H54 (cell line): ENCODE measurements at regions not wholly inside any gene's neighbourhood (a gene's known extent, or its start where the extent isn't known, plus 50 kb on each side); places are given as distances from the start of the nearest gene placed in this dataset.
"Not testable (repeated sequence)": the region's sequence is repeated elsewhere in the genome, so short reads cannot be mapped to it uniquely, and the experiment has no call there.

Experiments used
- DNase-seq: peaks from one replicate; pipeline ENCODE4 v3.0.0; 2011; ENCODE audit warnings: low spot score, mixed read lengths; ENCODE audit not compliant: insufficient read length
- FAIRE-seq: peaks from 3 replicates; lab custom pipeline; 2011; peaks lifted over from hg19 to GRCh38; lab: Jason Lieb, UNC
- POLR2A ChIP-seq: IDR thresholded peaks from 2 replicates; pipeline ENCODE4 v1.6.1; 2011; ENCODE audit warnings: low read depth, mild to moderate bottlenecking, low read length

DNA sequence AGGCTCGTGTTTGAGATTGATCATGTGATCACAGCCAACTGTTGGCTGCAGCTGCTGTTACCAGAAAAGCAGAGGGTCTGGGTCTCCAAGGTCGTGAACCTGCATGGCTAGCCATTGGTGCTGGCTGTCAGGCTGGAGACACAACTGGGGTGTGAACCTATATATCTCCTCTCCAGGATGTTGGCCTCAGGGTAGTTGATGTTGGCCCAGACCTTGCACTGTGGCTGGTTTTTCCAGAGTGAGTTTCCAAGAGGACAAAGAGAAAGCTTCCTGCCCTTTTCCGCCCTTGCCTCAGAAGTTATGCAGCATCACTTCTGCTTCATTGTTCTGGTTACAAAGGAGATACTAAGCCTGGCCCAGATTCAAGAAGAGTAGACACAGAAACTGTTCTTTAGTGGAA, 607.8 kb upstream of the HS3ST1 start:
- no peak for TF ChIP-seq POLR2A
- no peak for DNase-seq
- FAIRE-seq = no peak

DNA sequence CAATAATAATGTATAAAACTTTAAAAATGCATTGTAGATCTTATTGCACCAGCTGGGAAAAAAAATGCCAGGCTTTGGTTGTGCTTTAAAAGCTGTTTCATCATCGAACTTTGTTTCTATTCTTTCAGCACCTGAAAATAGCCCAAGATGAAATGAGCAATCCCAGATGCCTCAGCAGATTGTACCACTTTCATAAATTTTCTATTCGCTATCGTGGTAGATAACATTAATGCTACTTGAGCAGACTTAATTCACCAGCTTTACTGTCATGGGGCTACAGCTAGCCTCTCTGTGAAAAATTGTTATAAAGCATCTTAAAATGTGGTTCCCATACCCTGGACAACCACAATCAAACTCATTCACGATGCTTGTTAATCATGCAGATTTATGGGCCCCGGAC, 599.6 kb upstream of the HS3ST1 start:
- FAIRE-seq (no peak), DNase-seq (no peak)
- TF ChIP-seq POLR2A = no peak

DNA sequence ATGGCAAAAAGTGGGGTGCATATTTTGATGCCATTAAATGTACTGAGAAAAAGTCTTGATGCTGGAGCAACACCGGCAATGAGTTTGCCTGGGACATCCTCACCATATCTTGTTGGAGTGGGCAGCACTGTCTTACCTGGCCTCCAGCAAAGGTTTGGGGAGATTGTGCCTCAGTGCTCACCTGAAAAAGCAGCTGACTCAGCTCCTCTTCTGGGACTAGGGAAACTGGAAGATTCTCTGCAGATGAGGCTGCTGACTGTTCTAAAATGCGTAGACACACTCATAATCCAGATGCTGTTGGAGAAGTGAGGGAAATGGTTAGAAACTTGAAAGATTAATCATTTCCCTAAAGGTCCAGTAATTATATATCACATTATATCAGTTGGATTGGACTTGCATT, 593.7 kb upstream of the HS3ST1 start:
- TF ChIP-seq POLR2A = no peak
- DNase-seq = no peak
- no peak for FAIRE-seq

DNA sequence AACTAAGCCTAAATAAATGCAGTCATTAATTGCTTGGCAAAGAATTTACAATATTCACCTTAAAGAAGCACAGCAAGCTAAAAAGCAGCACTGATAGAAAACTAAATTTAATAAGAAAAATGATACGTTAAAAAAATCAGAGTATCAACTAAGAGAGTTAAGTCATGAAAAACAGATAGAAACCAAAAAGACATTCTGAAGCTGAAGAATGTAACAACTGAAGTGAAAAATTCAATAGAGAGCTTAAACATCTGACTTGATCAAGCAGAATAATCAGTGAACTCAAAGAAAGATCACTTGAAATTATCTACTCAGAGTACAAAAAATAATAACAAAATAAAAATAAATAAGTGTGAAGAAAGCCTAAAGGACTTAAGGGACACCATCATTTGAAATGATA, 588.0 kb upstream of the HS3ST1 start:
- FAIRE-seq = no peak
- no peak for TF ChIP-seq POLR2A

DNA sequence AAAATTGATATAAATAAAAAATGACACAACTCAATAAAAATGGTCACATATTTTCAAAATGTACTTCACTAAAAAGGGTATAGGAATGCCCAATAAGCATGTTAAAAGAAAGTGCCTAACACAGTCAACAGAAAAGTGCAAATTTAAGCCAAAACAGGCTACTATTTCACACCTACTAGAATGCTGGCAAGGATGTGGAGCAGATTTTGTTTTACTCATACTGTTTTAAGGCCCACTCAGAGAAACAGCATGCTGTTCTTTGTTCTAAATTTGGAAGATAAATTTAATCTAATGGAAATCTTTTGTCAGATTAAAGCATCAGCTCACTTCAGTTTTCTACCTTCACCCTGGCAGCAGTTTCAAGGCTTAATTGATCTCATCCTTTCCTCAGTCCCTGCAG, 576.8 kb upstream of the HS3ST1 start:
- FAIRE-seq (no peak), DNase-seq (no peak)
- TF ChIP-seq POLR2A = no peak

More for the DNA sequence above, 588.0 kb upstream of the HS3ST1 start:
- no peak for DNase-seq

DNA sequence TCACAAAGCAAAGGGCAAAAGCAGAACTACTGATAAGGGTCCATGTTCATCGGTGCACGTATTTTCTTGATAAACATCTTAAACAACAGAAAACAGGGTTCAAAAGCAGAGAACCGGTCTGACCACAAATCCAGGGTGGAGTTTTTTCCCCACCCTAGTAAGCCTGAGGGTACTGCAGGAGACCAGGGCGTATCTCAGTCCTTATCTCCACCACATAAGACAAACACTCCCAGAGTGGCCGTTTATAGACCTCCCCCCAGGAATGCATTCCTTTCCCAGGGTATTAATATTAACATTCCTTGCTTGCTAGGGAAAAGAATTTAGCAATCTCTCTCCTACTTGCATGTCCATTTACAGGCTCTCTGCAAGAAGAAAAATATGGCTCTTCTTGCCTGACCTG, 567.9 kb upstream of the HS3ST1 start:
- FAIRE-seq, DNase-seq: not testable (repeated sequence)

DNA sequence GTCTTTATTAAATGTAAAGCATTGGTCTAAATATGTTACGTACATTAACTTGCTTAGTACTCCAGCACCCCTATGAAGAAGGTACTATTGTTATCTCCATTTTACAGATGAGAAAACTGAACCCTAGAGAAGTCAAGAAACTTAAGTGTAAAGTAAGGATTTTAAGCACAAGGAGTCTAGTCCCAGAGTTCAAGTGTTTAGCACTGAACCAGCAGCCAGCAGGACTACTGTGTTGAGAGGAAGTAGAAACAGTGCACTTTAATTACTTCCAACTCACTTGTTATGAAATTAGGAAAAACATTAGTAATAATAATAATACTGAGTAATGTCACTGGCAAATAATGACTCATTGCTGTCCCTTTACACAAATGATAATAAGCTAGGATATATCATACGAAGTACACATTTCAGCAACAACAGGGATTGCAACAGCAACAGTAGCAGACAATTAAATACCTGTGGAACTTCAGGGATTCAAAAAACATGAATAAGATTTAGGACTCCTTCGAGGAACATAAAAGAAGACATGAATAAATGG, 548.1 kb upstream of the HS3ST1 start:
- DNase-seq (no peak), FAIRE-seq (no peak)
- TF ChIP-seq POLR2A = no peak

DNA sequence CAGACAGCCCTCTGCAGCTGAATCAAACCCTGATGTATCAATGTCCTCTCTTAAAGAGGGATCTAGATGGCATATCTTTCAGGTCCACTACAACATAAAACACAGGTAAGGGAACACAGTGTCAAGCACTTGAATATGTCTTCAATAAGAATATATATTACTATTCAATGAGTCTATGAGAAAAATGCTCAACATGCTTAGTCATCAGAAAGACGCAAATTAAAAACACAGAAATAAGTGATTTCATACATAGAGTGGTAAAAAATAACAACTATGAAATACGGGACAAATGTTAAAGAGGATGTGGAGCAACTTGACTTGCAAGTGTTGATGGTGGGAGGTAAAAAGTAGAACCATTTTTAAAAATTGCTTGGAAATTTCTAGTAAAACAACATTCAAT, 544.6 kb upstream of the HS3ST1 start:
- no peak for TF ChIP-seq POLR2A
- no peak for DNase-seq
- no peak for FAIRE-seq

DNA sequence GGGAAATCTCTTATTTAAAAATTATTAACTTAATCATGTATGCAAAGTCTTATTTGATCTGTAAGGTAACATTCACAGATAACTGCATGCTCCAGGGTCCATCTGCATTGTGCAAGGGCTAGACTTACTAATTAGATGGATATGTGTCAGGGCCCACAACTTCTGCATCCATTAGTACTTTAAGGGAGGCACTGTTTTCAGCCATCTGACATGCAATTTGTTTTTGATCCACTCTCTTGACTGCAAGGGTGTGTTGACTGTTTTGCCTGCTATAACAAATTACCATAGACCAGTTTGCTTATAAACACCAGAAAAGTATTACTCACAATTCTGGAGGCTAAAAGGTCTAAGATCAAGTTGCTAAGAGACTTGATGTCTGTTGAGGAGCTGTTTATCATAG, 542.1 kb upstream of the HS3ST1 start:
- FAIRE-seq (no peak), DNase-seq (no peak)
- TF ChIP-seq POLR2A = no peak

DNA sequence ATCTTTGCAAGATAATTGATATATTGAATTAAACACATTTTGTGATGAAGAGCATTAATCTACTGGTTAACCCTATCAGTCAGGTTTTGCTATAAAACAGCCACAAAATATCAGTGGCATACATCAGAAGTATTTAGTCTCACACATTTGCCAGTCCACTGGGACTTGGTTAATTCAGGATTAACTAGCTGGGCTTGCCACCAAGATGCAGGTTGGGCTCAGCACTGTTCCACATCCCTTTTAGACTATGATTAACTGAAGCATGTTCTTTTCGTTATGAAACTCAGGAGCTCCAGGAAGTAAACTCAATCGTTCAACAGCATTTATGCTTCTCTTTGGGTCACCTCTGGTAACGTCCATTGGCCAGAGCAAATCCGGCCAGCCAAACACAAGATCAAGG, 538.1 kb upstream of the HS3ST1 start:
- no peak for TF ChIP-seq POLR2A
- DNase-seq = no peak
- no peak for FAIRE-seq

DNA sequence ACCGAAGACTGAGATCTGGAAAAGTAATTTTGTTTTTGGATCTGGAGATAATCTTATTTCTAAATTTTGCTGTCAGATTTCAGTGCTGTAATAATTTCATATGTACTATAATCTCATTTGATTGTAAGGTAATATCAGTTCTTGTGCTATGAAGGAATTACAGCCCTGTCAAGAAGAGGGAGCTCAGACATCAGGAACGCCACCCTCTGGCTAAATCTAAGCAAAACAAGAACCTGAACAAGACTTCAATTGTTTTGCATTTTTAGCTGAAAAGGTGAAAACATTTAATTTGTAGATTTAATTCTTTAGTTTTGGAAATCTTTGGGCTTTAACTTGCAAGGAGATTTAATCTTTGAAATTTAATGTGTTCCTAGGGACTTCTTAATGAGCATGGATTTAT, 525.4 kb upstream of the HS3ST1 start:
- FAIRE-seq = no peak
- no peak for TF ChIP-seq POLR2A
- peak; percentile 1 for DNase-seq

DNA sequence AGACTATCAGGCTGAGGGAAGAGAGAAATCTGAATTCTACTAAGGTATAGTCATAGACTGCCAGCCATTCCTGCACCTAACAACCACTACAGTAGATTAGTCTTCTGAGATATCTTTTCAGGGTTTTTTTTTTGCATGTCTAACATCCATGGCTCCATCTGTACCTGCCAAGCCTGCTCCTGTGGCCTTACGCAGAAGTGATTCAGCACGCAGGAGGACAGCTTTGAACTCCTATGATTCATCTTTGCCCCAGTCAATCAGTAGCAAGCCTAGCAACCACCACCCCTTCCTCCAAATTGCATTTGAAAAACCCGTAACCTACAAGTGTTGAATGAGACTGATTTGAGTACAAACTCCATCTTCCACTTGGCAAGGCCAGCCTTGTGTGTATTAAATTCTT, 520.7 kb upstream of the HS3ST1 start:
- FAIRE-seq (no peak), DNase-seq (no peak)
- TF ChIP-seq POLR2A = no peak

DNA sequence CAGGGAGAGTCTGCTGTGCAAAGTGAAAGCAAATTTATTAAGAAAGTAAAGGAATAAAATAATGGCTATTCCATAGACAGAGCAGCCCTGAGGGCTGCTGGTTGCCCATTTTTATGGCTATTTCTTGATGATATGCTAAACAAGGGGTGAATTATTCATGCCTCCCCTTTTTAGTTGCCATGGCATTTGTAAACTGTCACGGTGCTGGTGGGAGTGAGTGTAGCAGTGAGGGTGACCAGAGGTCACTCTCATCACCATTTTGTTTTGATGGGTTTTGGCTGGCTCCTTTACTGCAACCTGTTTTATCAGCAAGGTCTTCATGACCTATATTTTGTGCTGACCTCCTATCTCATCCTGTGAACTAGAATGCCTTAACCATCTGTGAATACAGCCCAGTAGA, 518.9 kb upstream of the HS3ST1 start:
- not testable (repeated sequence) for DNase-seq, FAIRE-seq

DNA sequence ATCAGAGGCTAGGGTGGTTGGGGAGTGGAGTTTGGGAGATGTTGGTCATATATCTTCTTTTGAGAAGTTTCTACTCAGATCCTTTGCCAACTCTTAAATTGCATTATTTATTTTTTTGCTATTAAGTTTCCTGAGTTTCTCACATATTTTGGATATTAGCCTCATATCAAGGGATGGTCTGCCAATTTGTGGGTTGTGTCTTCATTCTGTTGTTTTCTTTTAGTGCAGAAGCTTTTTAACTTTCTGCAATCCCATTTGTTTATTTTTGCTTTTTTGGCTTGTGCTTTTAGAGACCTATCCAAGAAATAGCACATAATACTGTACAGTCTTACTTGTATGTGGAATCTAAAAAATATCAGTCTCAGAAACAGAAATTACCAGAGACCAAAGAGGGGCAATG, 509.2 kb upstream of the HS3ST1 start:
- no peak for DNase-seq
- TF ChIP-seq POLR2A = no peak
- FAIRE-seq = no peak

DNA sequence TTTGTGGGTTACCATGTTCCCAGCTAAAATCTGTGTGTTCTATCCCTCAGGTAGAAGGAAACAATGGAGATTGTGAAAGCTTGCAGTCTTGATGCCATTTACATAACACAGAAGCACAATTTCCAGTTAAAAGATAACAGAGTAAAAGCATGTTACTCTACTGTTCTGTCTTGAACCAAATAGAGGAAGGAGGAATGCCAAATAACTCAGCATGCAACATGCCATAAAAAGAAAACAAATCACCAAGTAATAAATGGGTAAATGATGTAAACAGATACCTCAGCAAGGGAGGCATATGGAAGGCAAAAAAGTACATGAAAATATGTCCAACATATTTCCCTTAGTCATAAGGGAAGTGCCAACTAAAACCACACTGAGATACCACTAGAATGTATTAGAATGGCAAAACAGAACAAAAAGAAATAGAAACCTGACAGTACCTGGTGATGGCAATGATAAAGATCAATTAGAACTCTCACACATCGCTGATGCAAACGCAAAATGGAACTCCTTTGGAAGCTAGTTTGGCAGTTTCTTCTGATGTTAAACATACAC, 502.6 kb upstream of the HS3ST1 start:
- TF ChIP-seq POLR2A = no peak
- DNase-seq (no peak), FAIRE-seq (no peak)

DNA sequence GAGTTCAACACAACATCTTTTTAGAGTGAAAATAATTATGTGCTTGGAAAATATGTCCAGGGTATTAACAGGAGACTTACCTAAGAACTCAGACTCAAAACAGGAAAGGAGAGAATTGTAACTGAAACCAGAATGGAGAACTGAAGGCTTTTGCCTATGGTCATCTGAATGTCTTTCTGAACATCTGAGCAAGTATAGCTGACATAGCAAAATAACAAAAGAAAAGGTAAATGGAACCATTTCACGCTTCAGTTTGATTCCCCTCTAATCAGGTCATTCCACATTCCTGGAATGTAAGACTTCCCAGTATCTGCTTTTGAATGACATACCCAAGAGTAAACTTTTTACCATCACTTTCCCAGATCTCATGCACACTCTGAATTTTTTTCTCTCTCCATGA, 500.4 kb upstream of the HS3ST1 start:
- no peak for FAIRE-seq
- no peak for DNase-seq
- no peak for TF ChIP-seq POLR2A
